NT2/D1 (cell line): ENCODE measurements at regions not wholly inside any gene's neighbourhood (a gene's known extent, or its start where the extent isn't known, plus 50 kb on each side); places are given as distances from the start of the nearest gene placed in this dataset.

Source experiments
- DNase-seq: peaks from one replicate; pipeline ENCODE4 v3.0.0-alpha.2; 2011; ENCODE audit warnings: low read depth, low spot score
- H3K27me3 ChIP-seq: 2 replicates; pipeline ENCODE4 v1.6.0; 2011; ENCODE audit warnings: mild to moderate bottlenecking; ENCODE audit not compliant: insufficient read length, insufficient read depth
- H3K36me3 ChIP-seq: 2 replicates; pipeline ENCODE4 v1.6.1; 2011; ENCODE audit warnings: mild to moderate bottlenecking, low read length, mixed read lengths; ENCODE audit not compliant: insufficient read depth, insufficient read length
- H3K4me1 ChIP-seq: 2 replicates; pipeline ENCODE4 v1.5.1; 2011; ENCODE audit not compliant: insufficient read depth, insufficient read length
- H3K4me3 ChIP-seq: 2 replicates; pipeline ENCODE4 v1.5.1; 2011; ENCODE audit warnings: low read depth; ENCODE audit not compliant: insufficient read length
- H3K9ac ChIP-seq: 2 replicates; pipeline ENCODE4 v1.6.0; 2011; ENCODE audit warnings: low read depth; ENCODE audit not compliant: insufficient read length
- H3K9me3 ChIP-seq: 2 replicates; pipeline ENCODE4 v1.5.1; 2011; ENCODE audit warnings: mild to moderate bottlenecking, low read length; ENCODE audit not compliant: insufficient read depth
- SUZ12 ChIP-seq: IDR thresholded peaks from 2 replicates; pipeline ENCODE4 v1.6.1; 2011; ENCODE audit not compliant: insufficient read length, insufficient read depth; ENCODE audit errors: extremely low read depth
- YY1 ChIP-seq: IDR thresholded peaks from 2 replicates; pipeline ENCODE4 v1.6.1; 2011; ENCODE audit not compliant: insufficient read length, insufficient read depth
- ZNF274 ChIP-seq: IDR thresholded peaks from 2 replicates; pipeline ENCODE4 v1.6.1; 2011; ENCODE audit warnings: mild to moderate bottlenecking, low read depth, low read length

DNA sequence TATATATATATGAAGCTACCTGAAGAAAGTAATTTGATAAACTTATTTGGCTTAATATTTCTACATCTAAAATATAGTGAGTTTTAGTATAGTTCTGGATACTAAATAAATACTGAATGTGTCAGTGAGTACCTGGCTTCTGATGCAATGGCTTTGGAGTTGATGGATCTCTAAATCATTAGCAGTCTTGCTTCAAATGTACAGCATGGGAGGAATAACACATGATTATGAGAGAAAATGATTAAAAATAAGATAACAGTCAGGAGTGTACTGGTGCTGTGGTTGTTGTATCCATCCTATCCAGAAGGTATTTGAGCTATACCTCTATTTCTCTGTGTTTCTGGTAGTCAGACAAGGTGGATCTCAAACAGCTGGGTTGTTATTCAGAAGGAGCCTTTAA lies 641.3 kb downstream of the TRAM1L1 start:
- no peak for TF ChIP-seq YY1
- no peak for TF ChIP-seq SUZ12
- TF ChIP-seq ZNF274 = no peak
- no peaks in the 10 kb centered on the region for H3K36me3 ChIP-seq
- no peak for DNase-seq
- no peaks in the 10 kb centered on the region for H3K9me3 ChIP-seq
- no peak overlapping the region for H3K9ac ChIP-seq
- no peak overlapping the region for H3K4me3 ChIP-seq
- H3K4me1 ChIP-seq = no peaks in the 10 kb centered on the region
- no peaks in the 10 kb centered on the region for H3K27me3 ChIP-seq

GRCh38 chr4:116438981-116439729 lies 646.2 kb downstream of the TRAM1L1 start:
- TF ChIP-seq ZNF274 (no peak), YY1 (no peak), SUZ12 (no peak)
- no peak overlapping the region for H3K4me3 ChIP-seq
- H3K4me1 ChIP-seq = no peaks in the 10 kb centered on the region
- H3K9me3 ChIP-seq = no peaks in the 10 kb centered on the region
- DNase-seq = no peak
- H3K27me3 ChIP-seq = no peaks in the 10 kb centered on the region
- no peak overlapping the region for H3K9ac ChIP-seq
- no peaks in the 10 kb centered on the region for H3K36me3 ChIP-seq

GRCh38 chr4:116438417-116438816 lies 647.0 kb downstream of the TRAM1L1 start:
- no peak for DNase-seq
- no peaks in the 10 kb centered on the region for H3K4me1 ChIP-seq
- H3K9me3 ChIP-seq = no peaks in the 10 kb centered on the region
- no peaks in the 10 kb centered on the region for H3K36me3 ChIP-seq
- TF ChIP-seq YY1 = no peak
- TF ChIP-seq SUZ12 = no peak
- no peak for TF ChIP-seq ZNF274
- no peak overlapping the region for H3K4me3 ChIP-seq
- no peak overlapping the region for H3K9ac ChIP-seq
- H3K27me3 ChIP-seq = no peaks in the 10 kb centered on the region

- TF ChIP-seq YY1 (no peak), ZNF274 (no peak), SUZ12 (no peak)
- no peak for DNase-seq
- H3K4me1 ChIP-seq = no peaks in the 10 kb centered on the region
- 0 out of 2 replicates have a peak, but pooled peaks cover 5% of the 10 kb centered on the region for H3K9me3 ChIP-seq
- H3K27me3 ChIP-seq = no peaks in the 10 kb centered on the region
- H3K9ac ChIP-seq = no peak overlapping the region
- no peaks in the 10 kb centered on the region for H3K36me3 ChIP-seq
- H3K4me3 ChIP-seq = no peak overlapping the region
Measured at GRCh38 chr4:116427666-116428065, 657.7 kb downstream of the TRAM1L1 start.

DNA sequence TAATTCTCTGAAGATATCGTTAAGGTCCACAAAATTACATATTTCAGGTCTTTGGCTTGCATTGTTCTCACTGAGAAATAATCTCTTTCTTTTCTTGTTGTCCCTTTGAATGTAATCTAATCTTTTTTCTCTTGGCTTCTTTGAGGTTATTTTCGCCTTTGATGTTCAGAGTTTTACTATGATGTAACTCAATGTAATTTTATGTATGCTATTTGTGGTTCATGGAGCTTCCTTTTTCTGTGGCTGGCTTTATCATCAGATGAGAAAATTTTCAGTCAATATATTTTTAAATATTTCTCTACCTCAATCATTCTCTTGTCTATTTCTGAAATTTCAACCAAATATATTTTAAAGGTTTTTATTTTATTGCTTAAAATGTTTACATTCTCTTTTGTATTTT lies 672.2 kb downstream of the TRAM1L1 start:
- Histone ChIP-seq H3K4me1 (no peaks in the 10 kb centered on the region), H3K9me3 (no peaks in the 10 kb centered on the region), H3K36me3 (no peaks in the 10 kb centered on the region), H3K9ac (no peak overlapping the region), H3K4me3 (no peak overlapping the region), H3K27me3 (no peaks in the 10 kb centered on the region)
- DNase-seq = no peak
- TF ChIP-seq SUZ12 = no peak
- no peak for TF ChIP-seq YY1
- no peak for TF ChIP-seq ZNF274

DNA sequence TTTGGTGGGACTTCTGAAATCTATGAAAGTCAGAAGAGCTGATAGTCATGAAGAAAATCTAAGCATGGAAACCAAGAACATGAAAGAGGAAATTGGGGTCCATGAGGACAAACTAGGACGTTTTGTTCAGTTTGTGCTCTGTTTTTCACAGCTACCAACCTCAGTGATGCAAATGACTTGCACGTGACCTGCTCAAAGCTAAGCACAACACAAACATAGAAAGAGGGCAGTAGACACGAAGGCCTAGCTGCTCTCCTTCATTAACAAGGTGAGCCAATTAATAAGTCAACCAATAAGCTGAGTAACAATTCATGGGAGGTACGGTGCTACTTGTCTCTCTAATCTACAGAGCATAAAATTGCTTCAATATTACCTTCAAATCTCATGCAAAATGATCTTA lies 684.1 kb downstream of the TRAM1L1 start:
- Histone ChIP-seq H3K4me1 (no peaks in the 10 kb centered on the region), H3K4me3 (no peak overlapping the region), H3K9ac (no peak overlapping the region), H3K9me3 (no peaks in the 10 kb centered on the region), H3K36me3 (no peaks in the 10 kb centered on the region), H3K27me3 (no peaks in the 10 kb centered on the region)
- TF ChIP-seq YY1 = no peak
- no peak for DNase-seq

GRCh38 chr4:116400480-116400879 lies 684.9 kb downstream of the TRAM1L1 start:
- H3K4me3 ChIP-seq = no peak overlapping the region
- no peaks in the 10 kb centered on the region for H3K9me3 ChIP-seq
- no peak for DNase-seq
- H3K36me3 ChIP-seq = no peaks in the 10 kb centered on the region
- no peaks in the 10 kb centered on the region for H3K27me3 ChIP-seq
- TF ChIP-seq YY1 (no peak), SUZ12 (no peak), ZNF274 (no peak)
- no peaks in the 10 kb centered on the region for H3K4me1 ChIP-seq
- H3K9ac ChIP-seq = no peak overlapping the region
